NT2/D1 (cell line): ENCODE measurements at regions not wholly inside any gene's neighbourhood (a gene's known extent, or its start where the extent isn't known, plus 50 kb on each side); places are given as distances from the start of the nearest gene placed in this dataset.

Experiments used
- SUZ12 ChIP-seq: IDR thresholded peaks from 2 replicates; pipeline ENCODE4 v1.6.1; 2011; ENCODE audit not compliant: insufficient read length, insufficient read depth; ENCODE audit errors: extremely low read depth
- ZNF274 ChIP-seq: IDR thresholded peaks from 2 replicates; pipeline ENCODE4 v1.6.1; 2011; ENCODE audit warnings: mild to moderate bottlenecking, low read depth, low read length

DNA sequence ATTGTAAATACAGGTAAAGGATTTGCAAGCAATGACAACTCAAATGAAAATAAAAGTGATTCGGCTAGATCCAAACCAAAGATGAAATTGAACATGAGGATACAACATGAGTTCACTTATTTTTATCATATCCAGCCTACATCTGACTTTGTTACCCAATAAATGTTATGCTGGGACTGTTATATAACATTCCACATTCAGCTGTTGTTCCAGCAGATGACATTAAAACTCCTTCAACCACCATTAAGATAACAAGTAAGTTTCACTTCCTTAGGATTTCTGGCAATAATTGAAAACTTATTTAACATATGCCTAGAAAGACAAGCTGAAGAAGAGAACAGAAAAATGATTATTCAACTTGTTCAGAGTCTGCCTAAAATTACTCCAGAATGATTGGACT lies 729.4 kb downstream of the CDH11 start:
- no peak for TF ChIP-seq SUZ12
- no peak for TF ChIP-seq ZNF274
